ENCODE measurements at regions not wholly inside any gene's neighbourhood (a gene's known extent, or its start where the extent isn't known, plus 50 kb on each side); places are given as distances from the start of the nearest gene placed in this dataset.

GRCh38 chr18:10027031-10027430 lies 113.2 kb downstream of the VAPA start:
- TF ChIP-seq CTCF (IDR thresholded peaks at IDR 0.05) = no peak
- TF ChIP-seq POLR2A (IDR thresholded peaks at IDR 0.05) = no peak
